ENCODE measurements at regions not wholly inside any gene's neighbourhood (a gene's known extent, or its start where the extent isn't known, plus 50 kb on each side); places are given as distances from the start of the nearest gene placed in this dataset.

- TF ChIP-seq EZH2phosphoT487 (IDR thresholded peaks at IDR 0.05; ENCODE audit: insufficient read depth, low read depth) (no peak), EZH2 (IDR thresholded peaks at IDR 0.05; ENCODE audit: insufficient read depth, poor library complexity, severe bottlenecking) (no peak)
Measured at GRCh38 chr4:171534391-171534790, 278.8 kb upstream of the GALNTL6 start.

All from GM23248 (cell line).